GM21619 (cell line): ENCODE measurements at regions not wholly inside any gene's neighbourhood (a gene's known extent, or its start where the extent isn't known, plus 50 kb on each side); places are given as distances from the start of the nearest gene placed in this dataset.

ENCODE experiments used
- ATAC-seq: cut with Tn5 transposase; IDR thresholded peaks from one replicate; pipeline ENCODE4 v1.9.1; 2021; ENCODE audit not compliant: unreplicated experiment

- ATAC-seq, result no peak
Observed at GRCh38 chr16:79449067-79449769, 151.3 kb downstream of the MAF start.

GRCh38 chr16:79444572-79444971, 156.0 kb downstream of the MAF start:
- ATAC-seq, result no peak

GRCh38 chr16:79439901-79440300, 160.6 kb downstream of the MAF start:
- no peak for ATAC-seq

- no peak for ATAC-seq
Observed at GRCh38 chr16:79437764-79438751, 162.5 kb downstream of the MAF start.

GRCh38 chr16:79436885-79437284, 163.7 kb downstream of the MAF start:
- ATAC-seq, result no peak

GRCh38 chr16:79434771-79435170, 165.8 kb downstream of the MAF start:
- ATAC-seq, result no peak

GRCh38 chr16:79434092-79434491, 166.4 kb downstream of the MAF start:
- no peak for ATAC-seq

- ATAC-seq, result no peak
Observed at GRCh38 chr16:79431923-79432322, 168.6 kb downstream of the MAF start.

GRCh38 chr16:79430191-79430678, 170.3 kb downstream of the MAF start:
- ATAC-seq, result no peak

GRCh38 chr16:79429381-79430190, 171.0 kb downstream of the MAF start:
- ATAC-seq, result no peak

- ATAC-seq, result no peak
Observed at GRCh38 chr16:79426663-79427062, 173.9 kb downstream of the MAF start.

GRCh38 chr16:79422064-79422463, 178.5 kb downstream of the MAF start:
- no peak for ATAC-seq

- no peak for ATAC-seq
Observed at GRCh38 chr16:79421126-79421525, 179.4 kb downstream of the MAF start.

GRCh38 chr16:79420493-79420892, 180.0 kb downstream of the MAF start:
- no peak for ATAC-seq

GRCh38 chr16:79419148-79419547, 181.4 kb downstream of the MAF start:
- ATAC-seq, result no peak

GRCh38 chr16:79417601-79418008, 182.9 kb downstream of the MAF start:
- no peak for ATAC-seq

- ATAC-seq, result no peak
Observed at GRCh38 chr16:79415983-79416640, 184.4 kb downstream of the MAF start.

GRCh38 chr16:79412783-79413225, 187.7 kb downstream of the MAF start:
- ATAC-seq, result no peak

GRCh38 chr16:79411805-79412204, 188.7 kb downstream of the MAF start:
- ATAC-seq, result no peak

- no peak for ATAC-seq
Observed at GRCh38 chr16:79411357-79411756, 189.2 kb downstream of the MAF start.
